Fibroblast of skin of back (primary cell): ENCODE measurements at regions not wholly inside any gene's neighbourhood (a gene's known extent, or its start where the extent isn't known, plus 50 kb on each side); places are given as distances from the start of the nearest gene placed in this dataset.
"Not testable (repeated sequence)": the region's sequence is repeated elsewhere in the genome, so short reads cannot be mapped to it uniquely, and the experiment has no call there.

Source experiments
- DNase-seq: peaks from one replicate; pipeline ENCODE4 v3.0.0-alpha.2; 2013

GRCh38 chrX:44674906-44675305 lies 132.2 kb upstream of the FUNDC1 start:
- no peak for DNase-seq

GRCh38 chrX:44669626-44670025 lies 127.0 kb upstream of the FUNDC1 start:
- DNase-seq: no peak

- DNase-seq: no peak
Observed at GRCh38 chrX:44667771-44668170, 125.1 kb upstream of the FUNDC1 start.

DNA sequence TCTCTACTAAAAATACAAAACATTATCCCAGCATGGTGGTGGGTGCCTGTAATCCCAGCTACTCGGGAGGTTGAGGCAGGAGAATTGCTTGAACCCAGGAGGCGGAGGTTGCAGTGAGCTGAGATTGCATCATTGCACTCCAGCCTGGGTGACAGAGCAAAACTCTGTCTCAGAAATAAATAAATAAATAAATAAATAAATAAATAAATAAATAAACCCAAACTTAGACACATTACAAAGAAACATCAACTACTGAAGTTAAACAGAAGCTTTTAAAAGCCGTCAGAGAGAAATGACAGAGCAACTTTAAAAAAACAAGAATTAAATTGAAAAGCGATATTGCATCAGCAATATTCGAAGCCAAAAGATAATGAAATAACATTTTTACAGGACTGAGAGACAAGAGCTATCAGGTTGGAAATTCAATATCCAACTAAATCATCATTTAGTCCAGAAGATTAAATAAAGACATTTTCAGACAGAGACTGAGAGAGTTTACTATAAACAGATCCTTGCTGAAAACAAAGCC lies 115.1 kb upstream of the FUNDC1 start:
- DNase-seq: not testable (repeated sequence)

- no peak for DNase-seq
Observed at GRCh38 chrX:44651358-44651757, 108.7 kb upstream of the FUNDC1 start.

DNA sequence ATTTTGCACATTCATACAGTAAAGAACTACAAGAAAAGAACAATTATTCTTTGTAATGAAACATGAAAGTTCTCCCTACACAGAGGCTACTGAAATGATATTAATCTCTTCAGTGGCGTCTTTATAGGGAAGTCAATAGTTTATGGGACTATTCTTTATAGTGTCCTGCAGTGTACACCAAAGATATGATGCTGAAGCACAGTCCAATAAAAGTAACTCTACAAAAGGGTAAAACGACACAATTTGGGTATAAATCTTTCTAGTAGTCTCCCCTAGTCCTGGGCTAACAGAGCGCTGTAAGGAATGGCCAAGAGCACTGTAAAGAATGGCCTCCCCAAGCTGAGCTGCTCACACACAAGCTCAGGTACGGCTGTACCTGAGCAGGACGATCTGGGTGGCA lies 101.1 kb upstream of the FUNDC1 start:
- DNase-seq: no peak

DNA sequence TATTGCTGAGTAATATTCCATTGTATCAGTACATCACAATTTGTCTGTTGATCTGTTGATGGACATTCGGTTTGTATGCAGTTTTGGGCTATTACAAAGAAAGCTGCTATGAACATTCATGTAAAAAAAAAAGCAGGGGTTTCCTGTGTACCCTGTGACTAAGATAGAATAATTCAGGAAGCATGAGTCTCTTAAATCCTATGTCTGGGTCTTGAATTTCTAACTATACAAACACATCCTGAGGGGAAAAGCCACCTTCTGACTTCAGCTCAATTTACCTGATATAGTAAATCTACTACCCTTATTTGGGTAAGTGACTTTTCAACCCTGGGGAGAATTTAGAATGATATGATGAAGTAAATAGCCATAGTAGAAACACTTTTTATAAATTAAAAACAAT lies 94.6 kb upstream of the FUNDC1 start:
- no peak for DNase-seq

GRCh38 chrX:44621078-44621477 lies 78.4 kb upstream of the FUNDC1 start:
- DNase-seq: no peak

DNA sequence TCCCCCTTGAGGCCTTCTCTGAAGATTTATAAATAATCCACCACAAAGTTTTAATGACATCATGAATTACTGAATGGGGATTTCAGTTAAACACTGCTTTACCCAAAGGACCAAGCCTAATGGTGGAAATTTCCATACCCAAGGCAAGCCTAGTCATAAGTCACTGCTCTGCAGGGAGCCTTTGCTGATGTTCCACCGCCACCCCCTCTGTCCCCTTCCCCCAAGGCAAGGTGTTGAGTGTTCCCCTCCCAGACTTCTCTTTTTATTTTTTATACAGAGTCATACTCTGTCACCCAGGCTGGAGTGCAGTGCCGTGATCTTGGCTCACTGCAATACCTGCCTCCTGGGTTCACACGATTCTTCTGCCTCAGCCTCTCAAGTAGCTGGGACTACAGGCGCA lies 76.4 kb upstream of the FUNDC1 start:
- DNase-seq: no peak

DNA sequence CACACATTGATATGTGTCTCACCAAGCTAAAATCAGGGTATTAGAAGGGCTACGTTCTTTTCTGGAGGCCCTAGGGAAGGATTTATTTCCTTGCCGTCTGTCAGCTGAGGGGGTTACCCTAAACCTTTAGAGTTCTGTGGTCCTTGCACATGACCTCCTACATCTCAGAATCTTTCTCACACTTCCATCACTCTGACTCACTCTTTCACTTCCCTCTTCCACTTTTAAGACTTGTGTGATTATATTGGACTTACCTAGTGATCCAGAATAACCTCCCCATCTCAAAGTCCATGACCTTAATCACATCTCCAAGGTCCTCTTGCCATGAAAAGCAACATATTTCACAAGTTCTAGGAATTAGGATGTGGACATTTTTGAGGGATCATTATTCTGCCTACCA lies 53.6 kb upstream of the FUNDC1 start:
- DNase-seq: no peak
